ENCODE measurements at regions not wholly inside any gene's neighbourhood (a gene's known extent, or its start where the extent isn't known, plus 50 kb on each side); places are given as distances from the start of the nearest gene placed in this dataset.

DNA sequence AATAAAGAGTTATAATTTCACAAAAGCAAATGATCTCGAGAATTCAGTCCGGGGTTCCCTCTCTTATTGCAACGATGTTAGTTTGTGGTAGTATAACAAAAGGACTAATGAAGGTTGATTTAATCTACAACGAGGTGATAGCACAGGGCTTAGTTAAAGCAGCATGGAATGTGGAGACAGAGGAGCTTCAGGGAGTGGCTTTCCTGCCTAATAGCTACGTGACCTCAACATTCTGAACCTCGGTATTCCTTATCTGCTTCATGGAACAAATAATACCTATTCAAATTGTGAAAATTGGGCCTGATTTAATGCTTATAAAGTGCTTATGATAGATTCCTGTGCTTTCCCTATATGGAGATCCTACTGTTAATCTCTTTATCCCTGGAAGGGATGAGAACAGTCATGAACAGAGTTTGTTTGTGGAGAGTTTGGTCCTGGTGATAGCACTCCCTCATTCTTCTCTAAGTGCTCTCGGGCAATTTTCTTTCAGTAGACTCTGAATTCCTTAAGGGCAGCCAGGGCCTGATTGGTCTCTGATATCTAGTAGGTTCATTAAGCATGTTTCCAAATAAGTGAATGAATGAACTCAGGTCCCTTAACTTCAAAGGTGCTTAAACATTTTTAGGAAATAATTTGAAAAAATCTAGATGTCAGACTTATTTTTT is 104.1 kb upstream of the TUT7 start:
- DNase-seq (no peak), ATAC-seq (no peak)
- Mint-ChIP-seq H3K9me3 (ENCODE audit: low read depth) (no peaks in the 10 kb centered on the region), H3K36me3 (no peaks in the 10 kb centered on the region), H3K27ac (no peak overlapping the region), H3K4me1 (no peaks in the 10 kb centered on the region), H3K27me3 (peaks cover 6% of the 10 kb centered on the region), H3K4me3 (no peak overlapping the region)
- CTCF ChIA-PET: no interaction called here

DNA sequence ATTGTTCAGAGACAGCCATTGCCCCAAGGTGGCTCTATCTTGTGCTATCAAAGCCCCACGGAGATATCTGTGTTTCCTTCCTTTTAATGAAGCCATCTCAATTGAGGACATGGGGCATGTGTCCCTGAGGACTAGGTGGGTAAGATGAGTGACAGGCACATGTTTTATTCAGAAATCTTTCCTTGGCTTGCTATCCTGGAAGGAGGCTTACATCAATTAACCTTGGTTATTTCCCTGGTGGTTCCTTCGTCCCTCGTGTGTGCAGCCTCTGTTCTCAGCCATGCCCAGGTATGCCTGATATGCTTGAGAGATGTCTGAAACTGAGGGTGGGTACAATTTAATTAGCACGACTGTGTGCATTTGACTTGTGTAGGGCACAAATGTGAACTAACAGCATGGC is 102.2 kb upstream of the TUT7 start:
- no peaks in the 10 kb centered on the region for H3K36me3 Mint-ChIP-seq
- ATAC-seq (no peak), DNase-seq (no peak)
- H3K9me3 Mint-ChIP-seq (ENCODE audit: low read depth): no peaks in the 10 kb centered on the region
- CTCF ChIA-PET: no interaction called here
- peaks cover 6% of the 10 kb centered on the region for H3K27me3 Mint-ChIP-seq
- no peaks in the 10 kb centered on the region for H3K4me1 Mint-ChIP-seq
- H3K27ac Mint-ChIP-seq: no peak overlapping the region
- H3K4me3 Mint-ChIP-seq: no peak overlapping the region

DNA sequence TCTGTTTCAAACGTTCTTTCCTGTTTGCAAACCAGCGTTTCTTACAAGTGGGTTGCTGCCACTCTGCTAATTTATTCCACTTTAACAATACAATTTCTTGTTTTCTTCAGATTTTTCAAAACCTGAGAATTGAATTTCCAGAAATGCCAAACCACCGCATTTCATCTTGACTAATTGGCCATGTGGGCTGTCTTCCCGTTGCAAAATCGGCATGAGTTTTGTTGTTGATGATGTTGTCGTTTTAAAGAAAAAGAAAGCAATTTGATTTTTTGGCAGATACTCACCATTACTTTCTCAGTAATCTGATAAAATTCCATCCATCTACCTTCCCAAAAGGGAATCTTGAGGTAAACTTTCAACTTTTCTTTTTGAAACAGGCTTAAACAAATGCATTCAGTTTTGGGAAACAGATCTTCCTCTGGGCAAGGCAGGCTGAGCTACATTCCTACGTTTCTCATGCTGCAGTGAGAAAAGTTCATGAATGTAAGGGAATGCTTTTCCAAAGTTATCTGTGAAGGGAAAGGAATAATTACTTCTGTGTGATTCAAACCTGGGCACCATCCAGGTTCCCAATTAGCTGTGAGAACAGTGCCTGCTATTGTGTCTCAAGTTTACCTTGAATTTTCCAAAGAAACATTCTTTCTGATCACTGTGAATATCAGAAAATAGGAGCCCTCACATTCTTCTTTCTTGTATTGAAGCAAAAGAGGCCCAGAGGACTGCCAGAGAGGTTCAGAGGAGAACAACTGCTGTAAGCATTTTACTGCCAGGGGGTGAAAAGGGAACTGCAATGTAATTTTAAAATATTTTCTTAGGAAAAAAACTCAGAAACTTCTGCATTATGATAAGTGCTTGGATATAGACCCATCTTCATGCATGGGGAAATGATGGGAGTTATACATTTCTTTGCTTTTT is 100.7 kb upstream of the TUT7 start:
- ATAC-seq: no peak
- Mint-ChIP-seq H3K27me3 (peaks cover 6% of the 10 kb centered on the region), H3K27ac (no peak overlapping the region), H3K4me3 (no peak overlapping the region), H3K36me3 (no peaks in the 10 kb centered on the region), H3K4me1 (no peaks in the 10 kb centered on the region), H3K9me3 (ENCODE audit: low read depth) (no peaks in the 10 kb centered on the region)
- CTCF ChIA-PET: no interaction called here
- DNase-seq: no peak

DNA sequence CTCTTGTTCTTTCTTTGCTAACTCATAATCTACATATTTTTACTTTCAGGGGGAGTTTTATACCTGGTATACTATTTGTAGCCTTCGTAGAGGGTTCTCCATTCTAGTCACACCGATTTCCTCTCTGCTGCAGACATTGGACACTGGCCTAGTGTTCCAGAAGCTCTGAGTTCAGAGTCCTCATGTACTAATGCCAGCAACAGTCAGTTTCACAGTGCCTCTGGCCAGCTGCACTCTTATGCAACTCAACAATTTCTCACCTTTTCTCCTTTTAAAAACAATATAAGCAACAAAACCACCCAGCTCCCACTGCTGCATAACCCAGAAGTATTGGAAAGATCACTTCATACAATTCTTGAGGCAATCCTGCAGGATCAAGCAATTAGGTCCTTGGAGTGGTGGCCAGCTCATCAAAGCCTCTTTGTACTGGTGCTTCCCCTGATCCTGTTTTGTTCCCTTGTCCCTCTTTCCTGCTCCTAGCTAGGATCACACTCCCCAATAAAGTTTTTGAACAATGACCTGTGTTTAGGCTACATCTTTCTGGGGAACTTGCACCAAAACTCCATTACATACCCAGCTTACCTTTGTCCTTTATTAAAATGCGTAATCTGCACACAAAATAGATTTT is 98.1 kb upstream of the TUT7 start:
- DNase-seq (no peak), ATAC-seq (no peak)
- no peaks in the 10 kb centered on the region for H3K4me1 Mint-ChIP-seq
- no peak overlapping the region for H3K27ac Mint-ChIP-seq
- H3K27me3 Mint-ChIP-seq: no peaks in the 10 kb centered on the region
- no peaks in the 10 kb centered on the region for H3K36me3 Mint-ChIP-seq
- CTCF ChIA-PET: no interaction called here
- H3K9me3 Mint-ChIP-seq (ENCODE audit: low read depth): no peaks in the 10 kb centered on the region
- H3K4me3 Mint-ChIP-seq: no peak overlapping the region

DNA sequence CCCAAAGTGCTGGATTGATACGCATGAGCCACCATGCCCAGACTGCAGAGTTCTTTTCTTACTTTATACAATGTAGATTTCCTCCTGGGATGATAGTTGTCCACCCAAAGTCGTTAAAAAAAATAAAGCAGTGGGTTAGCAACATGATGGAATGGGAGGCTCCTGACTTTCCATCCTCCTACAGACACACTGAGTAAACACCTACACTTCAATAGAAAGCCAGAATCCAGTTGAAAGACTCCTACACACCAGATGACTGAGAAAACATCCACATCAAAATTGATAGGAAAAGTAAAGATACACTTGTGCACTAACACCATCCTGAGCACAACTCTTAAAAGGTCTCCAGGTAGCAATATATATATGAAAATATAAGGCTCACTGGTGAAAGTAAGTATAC is 95.0 kb upstream of the TUT7 start:
- H3K27ac Mint-ChIP-seq: no peak overlapping the region
- ATAC-seq (no peak), DNase-seq (no peak)
- CTCF ChIA-PET: no interaction called here
- H3K4me1 Mint-ChIP-seq: no peaks in the 10 kb centered on the region
- H3K9me3 Mint-ChIP-seq (ENCODE audit: low read depth): no peaks in the 10 kb centered on the region
- peaks cover 2% of the 10 kb centered on the region for H3K27me3 Mint-ChIP-seq
- H3K36me3 Mint-ChIP-seq: no peaks in the 10 kb centered on the region
- no peak overlapping the region for H3K4me3 Mint-ChIP-seq

DNA sequence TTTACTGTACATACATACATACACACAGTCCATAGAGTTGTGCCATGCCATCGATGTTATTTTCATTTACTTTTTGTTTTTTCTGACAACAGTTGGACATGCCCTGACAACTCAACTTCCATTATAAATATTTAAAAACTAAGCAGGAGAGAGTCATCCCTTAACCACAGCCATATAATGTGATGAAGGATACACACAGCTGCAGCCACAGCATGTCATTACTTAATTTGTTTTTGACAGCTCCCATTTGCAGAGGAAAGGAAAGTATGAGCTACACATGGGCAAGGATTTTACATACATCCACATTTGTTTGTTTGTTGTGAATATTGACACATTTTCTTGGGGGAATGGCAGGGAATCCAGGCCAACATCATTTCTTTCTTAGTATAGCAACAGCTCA is 91.5 kb upstream of the TUT7 start:
- CTCF ChIA-PET: no interaction called here
- Mint-ChIP-seq H3K27me3 (peaks cover 15% of the 10 kb centered on the region), H3K9me3 (ENCODE audit: low read depth) (no peaks in the 10 kb centered on the region), H3K4me1 (no peaks in the 10 kb centered on the region), H3K4me3 (no peak overlapping the region), H3K27ac (no peak overlapping the region), H3K36me3 (no peaks in the 10 kb centered on the region)
- DNase-seq: no peak
- no peak for ATAC-seq

DNA sequence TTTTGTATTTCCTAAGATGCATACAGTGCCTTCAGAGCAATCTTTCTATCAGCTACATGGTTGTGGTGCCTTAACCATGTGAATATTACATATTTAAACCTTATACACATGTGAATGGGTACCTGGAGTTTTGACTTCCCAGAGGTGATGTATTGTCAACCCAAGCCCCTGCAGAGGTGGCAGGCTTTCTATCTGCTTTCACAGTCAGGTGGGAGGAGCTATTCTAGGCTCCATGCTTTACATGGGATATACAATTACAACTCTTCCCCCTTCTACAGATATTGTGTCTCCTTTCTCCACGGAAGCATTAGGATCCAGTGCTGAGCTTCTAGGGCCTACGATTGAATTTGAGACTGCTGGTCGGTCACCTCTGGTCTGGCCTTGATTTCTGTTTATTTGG is 89.8 kb upstream of the TUT7 start:
- Mint-ChIP-seq H3K36me3 (no peaks in the 10 kb centered on the region), H3K4me1 (no peaks in the 10 kb centered on the region), H3K27me3 (peaks cover 15% of the 10 kb centered on the region), H3K27ac (no peak overlapping the region), H3K4me3 (no peak overlapping the region), H3K9me3 (ENCODE audit: low read depth) (no peaks in the 10 kb centered on the region)
- ATAC-seq: no peak
- CTCF ChIA-PET: no interaction called here
- no peak for DNase-seq

DNA sequence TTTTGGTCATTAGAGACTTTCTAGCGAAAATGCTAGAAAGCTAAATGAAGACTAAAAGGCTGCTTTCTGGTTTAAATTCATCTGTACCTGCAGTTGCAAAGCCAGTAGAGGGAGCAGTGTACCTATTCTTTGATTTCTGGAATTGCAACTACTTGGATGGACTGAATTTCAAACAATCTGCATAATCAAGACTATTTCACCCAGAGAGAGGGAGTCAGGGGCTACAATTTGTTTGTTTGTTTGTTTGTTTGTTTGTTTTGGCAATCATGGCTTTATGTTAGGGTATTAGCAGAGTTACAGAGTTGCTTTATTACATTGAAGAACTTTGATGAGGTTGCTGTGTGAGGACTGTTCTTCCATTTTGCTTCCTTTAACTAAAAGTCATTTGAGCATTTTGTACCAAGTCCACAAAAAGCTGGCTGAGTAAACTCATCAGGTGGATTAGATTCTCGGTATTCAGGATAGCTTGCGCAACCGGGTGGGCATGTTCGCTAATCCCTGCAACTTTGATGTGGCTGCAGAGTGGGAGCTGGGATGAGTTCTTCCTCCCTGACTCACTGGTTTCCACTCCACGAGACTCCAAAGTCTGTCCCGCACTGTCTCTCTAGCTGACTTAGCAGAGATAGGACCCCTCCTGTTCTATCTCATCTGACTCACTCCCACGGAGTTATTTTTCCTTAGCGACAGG is 80.0 kb upstream of the TUT7 start:
- Mint-ChIP-seq H3K27ac (no peak overlapping the region), H3K9me3 (ENCODE audit: low read depth) (no peaks in the 10 kb centered on the region), H3K27me3 (peaks cover 11% of the 10 kb centered on the region), H3K36me3 (no peaks in the 10 kb centered on the region), H3K4me3 (no peak overlapping the region), H3K4me1 (no peaks in the 10 kb centered on the region)
- DNase-seq (no peak), ATAC-seq (no peak)
- CTCF ChIA-PET: interaction anchor here (0.6 to 2.4 kb wide), 9 partner anchors 12 to 891 kb away, joined by 3 to 8 read pairs (median 3); no protein-coding TSS in a partner anchor

DNA sequence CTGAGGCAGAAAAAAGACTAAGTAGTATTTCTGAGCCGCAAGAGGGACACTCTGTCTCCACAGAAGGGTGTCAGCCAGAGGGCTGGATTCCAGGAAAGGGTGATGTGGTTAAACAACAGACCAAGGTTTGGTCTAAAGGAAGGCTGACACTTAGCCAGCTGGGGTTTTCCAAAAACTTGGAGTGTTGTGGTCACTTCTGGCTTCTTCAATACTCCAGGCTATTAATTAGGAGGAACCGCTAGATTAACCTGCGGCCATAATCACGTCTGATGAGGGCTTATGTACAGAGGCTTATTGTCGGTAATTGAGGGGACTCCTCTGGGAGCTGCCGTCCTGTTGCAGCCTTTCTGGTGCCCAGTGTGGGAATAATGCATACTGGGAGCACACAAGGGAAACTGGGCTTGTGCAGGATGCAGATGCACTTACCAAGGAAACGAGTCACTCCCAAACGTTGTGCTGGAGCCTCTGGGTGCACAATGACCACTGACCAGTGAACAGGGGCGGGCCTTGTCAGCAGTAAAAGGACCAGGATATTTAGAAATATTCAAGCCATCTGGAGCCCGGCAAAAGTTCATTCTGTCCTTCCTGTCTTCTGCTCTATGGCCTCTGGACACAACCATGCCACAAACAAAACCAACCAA is 70.2 kb upstream of the TUT7 start:
- Mint-ChIP-seq H3K36me3 (no peaks in the 10 kb centered on the region), H3K4me3 (no peak overlapping the region), H3K27me3 (peaks cover 2% of the 10 kb centered on the region), H3K4me1 (no peaks in the 10 kb centered on the region), H3K27ac (no peak overlapping the region), H3K9me3 (ENCODE audit: low read depth) (no peaks in the 10 kb centered on the region)
- CTCF ChIA-PET: no interaction called here
- DNase-seq (no peak), ATAC-seq (no peak)

DNA sequence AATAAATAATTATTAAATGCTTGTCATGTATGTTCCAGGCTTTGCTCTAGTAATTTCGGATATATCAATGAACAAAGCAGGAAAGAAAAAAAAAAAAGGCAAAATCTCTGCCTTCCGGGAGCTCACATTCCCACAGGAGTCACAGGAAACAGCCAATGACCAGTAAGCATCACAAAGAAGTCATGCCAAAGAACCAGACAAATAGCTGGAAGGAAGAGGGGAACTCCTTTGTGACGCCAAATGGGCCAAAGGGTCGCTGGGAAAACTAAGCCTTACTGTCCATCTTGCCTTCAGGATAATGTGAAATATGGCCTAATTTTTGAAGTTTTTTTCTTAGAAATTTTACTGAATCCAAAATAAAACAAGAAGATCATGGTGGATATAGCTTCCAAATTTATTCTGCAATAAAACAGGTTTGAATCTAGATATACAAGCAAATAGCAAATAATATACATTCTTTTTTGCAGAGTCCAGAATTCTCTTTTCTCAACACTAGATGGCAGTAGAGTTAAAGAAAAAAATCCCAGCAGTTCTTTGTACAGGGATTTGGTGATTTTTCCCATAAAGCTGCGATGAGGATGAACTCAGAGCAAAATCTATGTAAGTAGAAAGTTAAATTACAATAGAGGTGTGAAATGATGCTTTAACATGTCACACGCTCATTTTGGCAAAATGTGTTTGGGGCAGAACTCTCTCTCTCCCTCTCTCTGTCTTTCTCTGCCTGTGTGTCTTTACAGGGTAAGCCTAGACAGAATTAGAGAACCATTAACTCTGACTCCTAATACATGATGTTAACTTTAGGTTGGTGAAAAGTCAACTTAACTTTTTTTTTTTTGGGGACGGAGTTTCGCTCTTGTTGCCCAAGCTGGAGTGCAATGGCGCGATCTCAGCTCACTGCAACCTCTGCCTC is 60.0 kb upstream of the TUT7 start:
- H3K27ac Mint-ChIP-seq: no peak overlapping the region
- H3K9me3 Mint-ChIP-seq (ENCODE audit: low read depth): no peaks in the 10 kb centered on the region
- DNase-seq: no peak
- H3K4me3 Mint-ChIP-seq: no peak overlapping the region
- no peaks in the 10 kb centered on the region for H3K36me3 Mint-ChIP-seq
- CTCF ChIA-PET: interaction anchor here (0.7 to 2.2 kb wide), 9 partner anchors 9 to 918 kb away, joined by 3 to 8 read pairs (median 3); no protein-coding TSS in a partner anchor
- H3K27me3 Mint-ChIP-seq: peaks cover 7% of the 10 kb centered on the region
- ATAC-seq: no peak
- no peaks in the 10 kb centered on the region for H3K4me1 Mint-ChIP-seq

DNA sequence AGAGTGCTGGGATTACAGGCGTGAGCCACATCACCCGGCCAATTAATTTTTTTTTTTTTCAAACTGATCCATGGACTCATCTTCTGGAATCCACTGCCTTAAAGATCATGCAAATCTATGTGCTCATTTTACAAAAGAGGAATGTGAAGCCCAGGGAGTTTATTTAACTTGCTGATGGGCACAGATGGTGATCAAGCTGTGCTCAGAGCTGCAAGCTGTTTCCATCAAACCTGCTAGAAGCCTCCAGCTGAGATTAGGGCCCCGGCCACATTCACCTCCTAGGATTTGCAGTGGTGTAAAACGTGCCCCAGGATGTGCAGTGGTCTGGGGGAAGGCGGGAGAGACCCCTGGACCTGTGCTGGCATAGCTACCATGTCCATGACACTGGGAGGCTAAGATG is 56.1 kb upstream of the TUT7 start:
- ATAC-seq (no peak), DNase-seq (no peak)
- no peaks in the 10 kb centered on the region for H3K36me3 Mint-ChIP-seq
- peaks cover 5% of the 10 kb centered on the region for H3K4me1 Mint-ChIP-seq
- H3K9me3 Mint-ChIP-seq (ENCODE audit: low read depth): no peaks in the 10 kb centered on the region
- peaks cover 8% of the 10 kb centered on the region for H3K27me3 Mint-ChIP-seq
- no peak overlapping the region for H3K4me3 Mint-ChIP-seq
- H3K27ac Mint-ChIP-seq: no peak overlapping the region
- CTCF ChIA-PET: no interaction called here

DNA sequence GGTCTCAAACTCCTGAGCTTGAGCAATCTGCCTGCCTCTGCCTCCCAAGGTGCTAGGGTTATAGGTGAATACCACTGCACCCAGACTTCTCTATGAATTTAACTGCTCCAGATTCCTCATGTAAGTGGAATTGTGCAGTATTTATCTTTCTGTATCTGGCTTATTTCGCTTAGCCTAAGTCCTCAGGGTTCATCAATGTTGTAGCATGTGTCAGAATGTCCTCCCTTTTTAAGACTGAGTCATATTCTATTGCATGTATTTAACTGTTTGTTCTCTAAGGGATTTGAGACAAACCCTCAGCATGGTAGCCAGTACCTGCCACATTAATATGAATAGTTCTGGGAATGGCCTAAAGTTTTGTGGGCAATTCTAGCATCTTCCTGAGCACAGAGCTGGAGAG is 53.9 kb upstream of the TUT7 start:
- H3K27ac Mint-ChIP-seq: no peak overlapping the region
- no peak overlapping the region for H3K4me3 Mint-ChIP-seq
- no peak for ATAC-seq
- H3K27me3 Mint-ChIP-seq: peaks cover 8% of the 10 kb centered on the region
- peaks cover 5% of the 10 kb centered on the region for H3K4me1 Mint-ChIP-seq
- H3K36me3 Mint-ChIP-seq: no peaks in the 10 kb centered on the region
- CTCF ChIA-PET: no interaction called here
- no peak for DNase-seq
- H3K9me3 Mint-ChIP-seq (ENCODE audit: low read depth): no peaks in the 10 kb centered on the region

Data from activated CD8-positive, alpha-beta memory T cell treated with anti-CD3 and anti-CD28 coated beads, Interleukin-2, amount 10 ng/mL, durations not matched to agents 7 days and 5 days (primary cell).